H1 (cell line): ENCODE measurements at regions not wholly inside any gene's neighbourhood (a gene's known extent, or its start where the extent isn't known, plus 50 kb on each side); places are given as distances from the start of the nearest gene placed in this dataset.

Experiments used
- CHD7 ChIP-seq: fragments of 300-600 bp; sonication (generic); IDR thresholded peaks from 2 replicates; pipeline ENCODE4 v1.7.1; 2012; ENCODE audit warnings: low read length, moderate library complexity, mild to moderate bottlenecking, inconsistent platforms; ENCODE audit not compliant: insufficient replicate concordance
- EZH2 ChIP-seq: fragments of 200-600 bp; sonication (generic); IDR thresholded peaks from 2 replicates; pipeline ENCODE4 v1.7.1; 2012; ENCODE audit warnings: low read depth, mild to moderate bottlenecking, moderate library complexity, low read length, inconsistent platforms; ENCODE audit not compliant: severe bottlenecking
- JUN ChIP-seq: IDR thresholded peaks from 2 replicates; pipeline ENCODE4 v1.6.1; 2011; ENCODE audit warnings: low read depth, mild to moderate bottlenecking, improper control_type of control experiment, low read length
- NRF1 ChIP-seq: IDR thresholded peaks from 2 replicates; pipeline ENCODE4 v1.6.1; 2011; ENCODE audit warnings: mild to moderate bottlenecking, low read depth, low read length, improper control_type of control experiment
- TBP ChIP-seq: IDR thresholded peaks from 2 replicates; pipeline ENCODE4 v1.6.1; 2011; ENCODE audit warnings: low read depth, low read length, improper control_type of control experiment

GRCh38 chr10:37563107-37563714, 294.2 kb downstream of the ZNF248 start (continued):
- TF ChIP-seq CHD7: no peak
- no peak for TF ChIP-seq EZH2
- no peak for TF ChIP-seq JUN
- no peak for TF ChIP-seq TBP
- no peak for TF ChIP-seq NRF1
